ENCODE measurements at regions not wholly inside any gene's neighbourhood (a gene's known extent, or its start where the extent isn't known, plus 50 kb on each side); places are given as distances from the start of the nearest gene placed in this dataset.
"Not testable (repeated sequence)": the region's sequence is repeated elsewhere in the genome, so short reads cannot be mapped to it uniquely, and the experiment has no call there.

DNA sequence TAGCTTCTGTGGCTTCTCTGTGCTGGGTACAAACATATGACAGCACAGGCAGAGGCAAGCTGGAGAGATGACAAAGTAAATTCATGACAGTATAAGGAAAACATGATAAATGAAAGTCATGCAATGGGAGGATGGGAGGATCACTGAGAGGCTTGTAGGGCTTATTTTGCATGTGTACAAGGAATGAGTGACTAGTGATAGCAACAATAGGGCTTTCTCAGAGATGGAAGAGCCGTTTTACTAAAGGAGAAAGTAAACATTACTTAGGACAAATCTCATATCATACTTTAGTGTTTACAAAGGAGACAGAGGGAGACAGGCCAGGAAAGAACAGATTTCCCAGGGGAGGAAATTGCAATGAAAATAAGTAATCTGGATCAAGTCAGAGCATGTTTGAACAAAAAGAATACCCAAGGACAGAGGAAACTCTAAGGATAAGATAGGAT is 82.5 kb upstream of the RBMS1 start:
- H3K4me3 Mint-ChIP-seq, result no peak overlapping the region
- Histone ChIP-seq H3K4me2 (replicated peaks; ENCODE audit: extremely low read depth, low read length, poor library complexity, severe bottlenecking) (no peak overlapping the region), H3K4me3 (replicated peaks in 1 of 3; ENCODE audit: low read depth in 2 of 3, low read length in 3 of 3) (no peak overlapping the region), H3K9me3 (replicated peaks in 1 of 2; ENCODE audit: control insufficient read depth in 1 of 2, insufficient read depth in 1 of 2, low read length in 2 of 2) (no peaks in the 10 kb centered on the region), H2AFZ (ENCODE audit: insufficient read depth, low read depth, low read length, poor library complexity, severe bottlenecking) (no peak overlapping the region), H3K4me1 (ENCODE audit: control insufficient read depth in 1 of 2, insufficient read depth in 2 of 2, low read length in 2 of 2) (peaks cover 30 to 41% of the 10 kb centered on the region in 2 donors), H4K20me1 (ENCODE audit: insufficient read depth, low read length) (no peaks in the 10 kb centered on the region), H3K36me3 (replicated peaks in 1 of 2; ENCODE audit: control insufficient read depth in 1 of 2, insufficient read depth in 2 of 2, low read length in 2 of 2) (no peaks in the 10 kb centered on the region), H3K27me3 (ENCODE audit: control insufficient read depth in 2 of 2, insufficient read depth in 2 of 2, low read length in 2 of 2) (no peaks in the 10 kb centered on the region), H3K27ac (ENCODE audit: low read depth in 1 of 2, low read length in 2 of 2) (peak overlapping the region in 1 of 2 donors; percentile 70), H3K79me2 (ENCODE audit: insufficient read depth, low read length) (no peaks in the 10 kb centered on the region), H3K9ac (ENCODE audit: insufficient read depth, low read length, poor library complexity, severe bottlenecking) (no peak overlapping the region)
- peaks cover 10% of the 10 kb centered on the region for H3K4me1 Mint-ChIP-seq
- no CpG with 5 or more reads among the region's 1 CpG for WGBS (ENCODE audit: insufficient coverage)
- H3K9me3 Mint-ChIP-seq, result peaks cover 0 to 3% (median 0%) of the 10 kb centered on the region in 7 donors
- intact Hi-C loops (cut with micrococcal nuclease), result no loop called here
- no peaks in the 10 kb centered on the region for H3K27me3 Mint-ChIP-seq (ENCODE audit: low read depth in 3 of 3)
- DNase-seq, result no peak
- H3K27ac Mint-ChIP-seq, result no peak overlapping the region
- no peaks in the 10 kb centered on the region for H3K36me3 Mint-ChIP-seq
- TF ChIP-seq, protein P1, sequence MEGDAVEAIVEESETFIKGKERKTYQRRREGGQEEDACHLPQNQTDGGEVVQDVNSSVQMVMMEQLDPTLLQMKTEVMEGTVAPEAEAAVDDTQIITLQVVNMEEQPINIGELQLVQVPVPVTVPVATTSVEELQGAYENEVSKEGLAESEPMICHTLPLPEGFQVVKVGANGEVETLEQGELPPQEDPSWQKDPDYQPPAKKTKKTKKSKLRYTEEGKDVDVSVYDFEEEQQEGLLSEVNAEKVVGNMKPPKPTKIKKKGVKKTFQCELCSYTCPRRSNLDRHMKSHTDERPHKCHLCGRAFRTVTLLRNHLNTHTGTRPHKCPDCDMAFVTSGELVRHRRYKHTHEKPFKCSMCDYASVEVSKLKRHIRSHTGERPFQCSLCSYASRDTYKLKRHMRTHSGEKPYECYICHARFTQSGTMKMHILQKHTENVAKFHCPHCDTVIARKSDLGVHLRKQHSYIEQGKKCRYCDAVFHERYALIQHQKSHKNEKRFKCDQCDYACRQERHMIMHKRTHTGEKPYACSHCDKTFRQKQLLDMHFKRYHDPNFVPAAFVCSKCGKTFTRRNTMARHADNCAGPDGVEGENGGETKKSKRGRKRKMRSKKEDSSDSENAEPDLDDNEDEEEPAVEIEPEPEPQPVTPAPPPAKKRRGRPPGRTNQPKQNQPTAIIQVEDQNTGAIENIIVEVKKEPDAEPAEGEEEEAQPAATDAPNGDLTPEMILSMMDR (IDR thresholded peaks at IDR 0.05), result no peak

- H3K4me1 Mint-ChIP-seq, H3K36me3 Mint-ChIP-seq: not testable (repeated sequence)
These were observed 83.5 kb upstream of the RBMS1 start for GRCh38 chr2:160577081-160577480.

More at GRCh38 chr2:160577081-160577480, 83.5 kb upstream of the RBMS1 start:
- H3K27ac ChIP-seq (ENCODE audit: low read depth in 1 of 2, low read length in 2 of 2); DNase-seq; H2AFZ ChIP-seq (ENCODE audit: insufficient read depth, low read depth, low read length, poor library complexity, severe bottlenecking); H3K4me2 ChIP-seq (replicated peaks; ENCODE audit: extremely low read depth, low read length, poor library complexity, severe bottlenecking); H3K27ac Mint-ChIP-seq; H3K9me3 Mint-ChIP-seq; H3K4me3 Mint-ChIP-seq; H3K9ac ChIP-seq (ENCODE audit: insufficient read depth, low read length, poor library complexity, severe bottlenecking); H3K4me3 ChIP-seq (replicated peaks in 1 of 3; ENCODE audit: low read depth in 2 of 3, low read length in 3 of 3); H3K79me2 ChIP-seq (ENCODE audit: insufficient read depth, low read length); H3K9me3 ChIP-seq (replicated peaks in 1 of 2; ENCODE audit: control insufficient read depth in 1 of 2, insufficient read depth in 1 of 2, low read length in 2 of 2); H3K27me3 Mint-ChIP-seq (ENCODE audit: low read depth in 3 of 3); H4K20me1 ChIP-seq (ENCODE audit: insufficient read depth, low read length); intact Hi-C loops (cut with micrococcal nuclease); H3K27me3 ChIP-seq (ENCODE audit: control insufficient read depth in 2 of 2, insufficient read depth in 2 of 2, low read length in 2 of 2); H3K36me3 ChIP-seq (replicated peaks in 1 of 2; ENCODE audit: control insufficient read depth in 1 of 2, insufficient read depth in 2 of 2, low read length in 2 of 2): not testable (repeated sequence)
- WGBS (ENCODE audit: insufficient coverage), result 100% methylated on average over 1 of the region's 1 CpG
- H3K4me1 ChIP-seq (ENCODE audit: control insufficient read depth in 1 of 2, insufficient read depth in 2 of 2, low read length in 2 of 2), result peaks cover 24 to 34% of the 10 kb centered on the region in 2 donors

Data from CD14-positive monocyte (primary cell).